ENCODE measurements at regions not wholly inside any gene's neighbourhood (a gene's known extent, or its start where the extent isn't known, plus 50 kb on each side); places are given as distances from the start of the nearest gene placed in this dataset.
"Not testable (repeated sequence)": the region's sequence is repeated elsewhere in the genome, so short reads cannot be mapped to it uniquely, and the experiment has no call there.

GRCh38 chr22:23459645-23460516 is 120.2 kb downstream of the IGLL1 start:
- H2AK5ac ChIP-seq (ENCODE audit: low read depth, low read length); H3K9me3 ChIP-seq (ENCODE audit: control insufficient read depth, insufficient read depth, low read length); H3K18ac ChIP-seq (ENCODE audit: low read depth, low read length); H2BK15ac ChIP-seq (ENCODE audit: low read depth, low read length); H3K27me3 ChIP-seq (ENCODE audit: control insufficient read depth, insufficient read depth, low read length); DNase-seq; H3K9me1 ChIP-seq (ENCODE audit: insufficient read depth, low read length); H2BK20ac ChIP-seq (ENCODE audit: low read depth, low read length); H2BK120ac ChIP-seq (ENCODE audit: low read depth, low read length); H4K91ac ChIP-seq (ENCODE audit: insufficient read depth, low read depth, low read length); H3K14ac ChIP-seq (replicated peaks; ENCODE audit: low read depth, low read length); H3K4ac ChIP-seq (ENCODE audit: low read depth, low read length); H3K4me2 ChIP-seq (ENCODE audit: low read depth, low read length); H3K9ac ChIP-seq (ENCODE audit: low read depth, low read length); H3K56ac ChIP-seq (ENCODE audit: extremely low read depth, insufficient read depth, low read length); H3K79me1 ChIP-seq (ENCODE audit: low read depth in 1 of 2, low read length in 2 of 2); H4K20me1 ChIP-seq (ENCODE audit: insufficient read depth, low read length); ATAC-seq (ENCODE audit: low read depth); H3K23ac ChIP-seq (ENCODE audit: low read depth, low read length); POLR2A ChIA-PET (ENCODE audit: unreplicated experiment); H3K36me3 ChIP-seq (ENCODE audit: control insufficient read depth, insufficient read depth, low read length); H2AFZ ChIP-seq (replicated peaks; ENCODE audit: low read length, poor library complexity); H3K4me3 ChIP-seq (ENCODE audit: insufficient read depth, low read depth, low read length); in situ Hi-C loops (cut with MboI; ENCODE audit: low sequenced_read_pairs); BruUV-seq (replicated peaks); H3K27ac ChIP-seq (ENCODE audit: insufficient read depth, low read length); H4K8ac ChIP-seq (ENCODE audit: low read depth in 2 of 2, low read length in 2 of 2); H3K4me1 ChIP-seq (ENCODE audit: control insufficient read depth, insufficient read depth, low read length); H2AK9ac ChIP-seq (replicated peaks; ENCODE audit: low read depth, low read length, poor library complexity); H2BK5ac ChIP-seq (ENCODE audit: low read depth, low read length, poor library complexity, severe bottlenecking); H4K5ac ChIP-seq (ENCODE audit: low read depth, low read length); intact Hi-C loops (cut with micrococcal nuclease); dilution Hi-C loops (cut with HindIII; ENCODE audit: low sequenced_read_pairs, unreplicated experiment); CTCF ChIA-PET: not testable (repeated sequence)
- WGBS, 2 experiments (ENCODE audit: extremely low coverage in 2 of 2, insufficient read length in 1 of 2) = 81% methylated on average over 10 of the region's 24 CpGs; no CpG with 5 or more reads in 1 of the 2 experiments

All from IMR-90 (cell line).